ENCODE measurements at regions not wholly inside any gene's neighbourhood (a gene's known extent, or its start where the extent isn't known, plus 50 kb on each side); places are given as distances from the start of the nearest gene placed in this dataset.

DNA sequence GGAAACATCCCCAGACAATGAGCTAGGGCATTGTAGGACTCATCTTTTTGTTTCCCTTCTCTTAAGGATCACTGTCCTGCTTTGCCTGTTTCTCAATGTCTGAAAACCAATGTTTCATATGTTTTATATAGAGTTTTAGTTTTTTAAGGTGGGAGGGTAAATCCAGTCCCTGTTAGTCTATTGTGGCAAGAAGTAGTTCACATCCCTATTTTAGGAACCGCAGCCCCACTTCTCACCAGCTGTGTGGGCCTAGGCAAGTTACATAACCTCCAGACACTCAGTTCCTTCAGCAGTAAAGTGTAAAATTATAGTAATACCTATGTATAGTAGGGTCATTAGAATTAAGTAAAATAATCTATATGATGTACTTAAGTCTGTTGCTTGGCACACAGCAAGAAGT is 105.8 kb upstream of the WLS start:
- DNase-seq (ENCODE audit: insufficient read length, low spot score) = no peak
- TF ChIP-seq CTCF (IDR thresholded peaks at IDR 0.05; ENCODE audit: insufficient read depth, missing control alignments) = no peak
- no peak for FAIRE-seq

DNA sequence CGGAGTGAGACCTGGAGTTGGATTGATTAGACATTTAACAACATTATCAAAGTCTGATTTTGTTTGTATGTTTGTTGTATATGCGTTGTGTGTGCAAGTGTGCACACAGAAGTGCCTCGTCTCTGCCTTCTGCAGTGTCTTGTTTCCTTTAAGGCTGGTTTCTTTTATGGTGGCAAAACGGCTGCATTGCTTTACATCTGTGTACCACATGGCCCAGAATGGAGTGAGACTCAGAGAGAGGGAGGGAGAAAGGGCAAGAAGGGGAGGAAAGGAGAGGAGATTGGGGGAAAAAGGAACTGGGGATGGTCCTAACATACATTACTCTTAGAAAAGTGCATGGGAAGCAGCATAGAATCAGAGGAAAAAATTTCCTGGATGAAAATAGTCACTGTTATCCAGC is 99.7 kb upstream of the WLS start:
- FAIRE-seq = no peak
- no peak for TF ChIP-seq CTCF (IDR thresholded peaks at IDR 0.05; ENCODE audit: insufficient read depth, missing control alignments)
- no peak for DNase-seq (ENCODE audit: insufficient read length, low spot score)

DNA sequence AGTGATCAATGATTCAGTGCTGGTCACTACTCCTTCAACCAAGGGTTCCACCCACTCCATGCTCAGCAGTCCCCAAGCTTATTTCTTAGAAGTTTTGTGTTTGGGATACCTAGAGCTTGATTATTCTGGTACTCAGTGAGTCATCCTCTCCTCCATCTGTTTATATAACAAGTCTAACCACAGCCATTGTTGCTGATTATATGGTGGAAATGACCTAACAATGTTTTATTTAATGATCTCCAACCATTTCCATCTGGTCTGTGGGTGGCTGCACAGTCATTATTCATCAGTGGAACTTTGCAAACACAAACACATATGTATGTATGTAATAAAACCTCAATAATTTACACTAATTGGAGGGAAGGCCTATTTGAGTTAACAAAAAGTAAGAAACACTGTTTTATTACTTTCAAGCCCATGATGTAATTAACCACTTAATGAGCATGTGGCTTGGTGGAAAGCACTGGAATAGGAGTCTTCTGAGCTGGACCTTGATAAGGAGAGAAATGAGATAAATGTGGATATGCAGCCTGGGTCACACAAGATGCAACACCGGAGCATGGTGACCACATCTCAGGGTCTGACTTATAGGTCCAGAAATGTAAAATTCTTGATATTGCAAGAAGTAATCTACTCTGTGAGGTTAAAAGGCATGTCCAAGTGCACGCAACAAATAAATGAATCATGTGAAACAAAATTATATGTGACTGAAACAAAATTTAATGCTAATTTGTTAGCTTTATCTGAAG is 99.0 kb upstream of the WLS start:
- DNase-seq (ENCODE audit: insufficient read length, low spot score) (no peak), FAIRE-seq (no peak)
- no peak for TF ChIP-seq CTCF (IDR thresholded peaks at IDR 0.05; ENCODE audit: insufficient read depth, missing control alignments)

GRCh38 chr1:68330391-68330790 is 98.1 kb upstream of the WLS start:
- no peak for TF ChIP-seq CTCF (IDR thresholded peaks at IDR 0.05; ENCODE audit: insufficient read depth, missing control alignments)
- DNase-seq (ENCODE audit: insufficient read length, low spot score) (no peak), FAIRE-seq (no peak)

DNA sequence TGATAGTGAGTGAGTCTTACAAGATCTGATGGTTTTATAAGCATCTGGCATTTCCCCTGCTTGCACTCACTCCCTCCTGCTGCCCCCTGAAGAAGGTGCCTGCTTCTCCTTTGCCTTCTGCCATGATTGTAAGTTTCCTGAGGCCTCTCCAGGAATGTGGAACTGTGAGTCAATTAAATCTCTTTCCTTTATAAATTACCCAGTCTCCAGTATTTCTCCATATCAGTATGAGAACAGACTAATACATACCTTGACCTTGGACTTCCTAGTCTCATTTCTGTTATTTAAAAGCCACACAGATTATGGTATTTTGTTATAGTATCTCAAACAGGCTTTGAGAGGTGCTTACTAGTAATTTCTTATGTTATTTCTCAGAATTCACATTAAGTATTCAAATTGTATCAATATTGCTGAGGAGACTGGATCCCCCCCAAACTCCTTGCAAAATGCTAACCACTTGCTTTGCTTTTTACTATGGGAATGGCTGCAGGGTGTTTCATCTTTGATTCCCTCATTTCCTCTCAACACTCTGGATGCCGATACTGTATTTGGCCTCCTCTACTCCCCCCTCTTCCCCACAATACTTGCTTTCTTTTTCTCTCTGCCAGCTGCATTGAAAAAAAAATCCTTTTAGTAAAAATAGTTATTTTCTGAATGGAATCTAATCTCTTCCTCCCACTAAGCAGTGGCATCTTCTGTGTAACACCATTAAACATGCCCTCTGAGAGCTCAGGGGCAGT is 96.9 kb upstream of the WLS start:
- no peak for FAIRE-seq
- TF ChIP-seq CTCF (IDR thresholded peaks at IDR 0.05; ENCODE audit: insufficient read depth, missing control alignments) = no peak
- DNase-seq (ENCODE audit: insufficient read length, low spot score) = no peak

DNA sequence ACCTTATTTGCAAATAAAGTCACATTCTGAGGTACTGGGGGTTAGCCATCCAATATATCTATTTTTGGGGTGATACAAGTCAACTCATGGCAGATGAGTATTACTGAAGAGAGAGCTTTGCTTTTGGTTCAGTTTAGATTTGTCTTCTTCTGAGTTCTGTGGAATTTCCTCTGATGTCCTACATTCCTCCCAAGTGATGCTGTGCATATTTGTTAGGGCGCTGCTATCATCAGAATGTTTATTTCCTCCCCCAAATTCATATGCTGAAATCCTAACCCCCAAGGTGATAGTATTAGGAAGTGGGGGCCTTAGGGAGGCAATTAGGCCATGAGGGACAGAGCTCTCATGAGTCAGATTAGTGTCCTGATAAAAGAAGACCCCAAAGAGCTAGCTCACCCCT is 96.2 kb upstream of the WLS start:
- no peak for FAIRE-seq
- TF ChIP-seq CTCF (IDR thresholded peaks at IDR 0.05; ENCODE audit: insufficient read depth, missing control alignments) = no peak
- DNase-seq (ENCODE audit: insufficient read length, low spot score) = no peak

GRCh38 chr1:68327414-68327813 is 95.1 kb upstream of the WLS start:
- FAIRE-seq = no peak
- no peak for DNase-seq (ENCODE audit: insufficient read length, low spot score)
- no peak for TF ChIP-seq CTCF (IDR thresholded peaks at IDR 0.05; ENCODE audit: insufficient read depth, missing control alignments)
